Activated CD8-positive, alpha-beta memory T cell treated with anti-CD3 and anti-CD28 coated beads, Interleukin-2, amount 10 ng/mL, durations not matched to agents 7 days and 5 days (primary cell): ENCODE measurements at regions not wholly inside any gene's neighbourhood (a gene's known extent, or its start where the extent isn't known, plus 50 kb on each side); places are given as distances from the start of the nearest gene placed in this dataset.
"Not testable (repeated sequence)": the region's sequence is repeated elsewhere in the genome, so short reads cannot be mapped to it uniquely, and the experiment has no call there.

Experiments
- ATAC-seq: fragments of 150-1000 bp; cut with Tn5 transposase; one replicate; pipeline ENCODE4 v1.10.0; 2021; ENCODE audit warnings: moderate library complexity
- CTCF ChIA-PET: fragments of 350-600 bp; sonication (Branson Sonifier 250); formaldehyde crosslinking; loops from one replicate; lab custom pipeline; 2021; ENCODE audit warnings: antibody characterized with exemption; lab: Charles Lee
- DNase-seq: peaks from one replicate; pipeline ENCODE4 v3.0.0-alpha.2; 2020
- H3K27ac Mint-ChIP-seq: one replicate; pipeline ENCODE4 v1.8.0; 2021; ENCODE audit warnings: mild to moderate bottlenecking, mixed read lengths
- H3K27me3 Mint-ChIP-seq: one replicate; pipeline ENCODE4 v1.8.0; 2021; ENCODE audit warnings: mixed read lengths
- H3K36me3 Mint-ChIP-seq: one replicate; pipeline ENCODE4 v1.8.0; 2021; ENCODE audit warnings: mild to moderate bottlenecking, mixed read lengths
- H3K4me1 Mint-ChIP-seq: one replicate; pipeline ENCODE4 v1.8.0; 2021; ENCODE audit warnings: mixed read lengths
- H3K4me3 Mint-ChIP-seq: one replicate; pipeline ENCODE4 v1.8.0; 2021; ENCODE audit warnings: mild to moderate bottlenecking, moderate library complexity, mixed read lengths
- H3K9me3 Mint-ChIP-seq: one replicate; pipeline ENCODE4 v1.8.0; 2022; ENCODE audit warnings: low read depth, mixed read lengths

DNA sequence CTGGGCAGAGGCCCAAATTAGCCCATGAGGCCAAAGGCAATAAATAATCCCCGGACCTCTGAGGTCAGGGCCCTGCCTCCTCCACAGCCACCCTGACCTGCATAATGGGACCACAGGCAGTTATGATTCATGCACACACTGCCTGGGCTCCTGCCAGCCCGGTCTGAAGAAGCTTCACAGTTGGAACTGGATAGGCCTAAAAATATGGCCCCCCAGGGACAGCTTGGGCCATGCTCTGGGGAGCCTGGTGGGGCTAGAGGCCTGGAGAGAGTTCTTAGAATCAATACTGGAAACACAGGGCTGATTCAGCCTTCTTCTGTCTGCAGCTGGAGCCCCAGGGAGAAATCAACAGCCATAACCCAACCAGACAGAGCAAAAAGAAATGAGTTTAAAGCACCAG is 112.8 kb upstream of the CADM1 start:
- CTCF ChIA-PET: no interaction called here

DNA sequence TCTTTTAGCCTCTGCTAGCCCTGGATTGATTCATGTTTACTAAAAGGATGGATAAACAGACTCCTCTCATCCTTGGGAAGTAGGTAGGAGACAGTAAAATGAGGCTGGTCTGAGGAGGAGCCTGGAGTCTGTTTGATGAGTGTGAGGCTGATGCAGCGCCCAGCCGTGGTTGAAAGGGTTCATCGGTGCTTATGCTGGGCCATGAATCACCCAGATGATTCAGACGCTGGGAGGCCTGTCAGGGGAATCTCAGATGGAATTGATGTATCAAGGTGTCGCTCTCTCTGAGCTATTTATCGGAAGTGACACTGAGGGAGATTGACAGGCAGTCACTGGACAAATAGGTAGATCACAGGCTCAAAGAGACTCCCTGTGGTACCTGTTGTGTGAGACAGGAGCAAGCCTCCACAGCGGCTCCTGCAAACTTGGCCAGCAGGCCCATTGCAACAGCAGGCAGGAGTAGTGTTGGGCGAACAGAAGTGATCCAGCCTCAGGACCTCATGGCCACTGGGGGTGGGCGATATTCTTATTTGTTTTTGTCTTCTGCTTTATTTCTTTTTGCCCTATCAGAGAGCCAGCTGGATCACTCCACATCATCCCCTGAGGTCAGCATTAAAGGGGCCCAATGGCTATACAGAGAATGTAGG is 109.9 kb upstream of the CADM1 start:
- no peaks in the 10 kb centered on the region for H3K9me3 Mint-ChIP-seq
- no peaks in the 10 kb centered on the region for H3K27me3 Mint-ChIP-seq
- DNase-seq (no peak), ATAC-seq (no peak)
- CTCF ChIA-PET: no interaction called here
- no peaks in the 10 kb centered on the region for H3K36me3 Mint-ChIP-seq
- no peaks in the 10 kb centered on the region for H3K4me1 Mint-ChIP-seq
- H3K27ac Mint-ChIP-seq: no peak overlapping the region
- no peak overlapping the region for H3K4me3 Mint-ChIP-seq

More for the DNA sequence above, 112.8 kb upstream of the CADM1 start:
- no peak for ATAC-seq
- no peaks in the 10 kb centered on the region for H3K36me3 Mint-ChIP-seq
- DNase-seq: no peak
- no peaks in the 10 kb centered on the region for H3K4me1 Mint-ChIP-seq
- H3K27ac Mint-ChIP-seq: no peak overlapping the region
- H3K9me3 Mint-ChIP-seq: no peaks in the 10 kb centered on the region
- H3K4me3 Mint-ChIP-seq: no peak overlapping the region
- H3K27me3 Mint-ChIP-seq: no peaks in the 10 kb centered on the region

DNA sequence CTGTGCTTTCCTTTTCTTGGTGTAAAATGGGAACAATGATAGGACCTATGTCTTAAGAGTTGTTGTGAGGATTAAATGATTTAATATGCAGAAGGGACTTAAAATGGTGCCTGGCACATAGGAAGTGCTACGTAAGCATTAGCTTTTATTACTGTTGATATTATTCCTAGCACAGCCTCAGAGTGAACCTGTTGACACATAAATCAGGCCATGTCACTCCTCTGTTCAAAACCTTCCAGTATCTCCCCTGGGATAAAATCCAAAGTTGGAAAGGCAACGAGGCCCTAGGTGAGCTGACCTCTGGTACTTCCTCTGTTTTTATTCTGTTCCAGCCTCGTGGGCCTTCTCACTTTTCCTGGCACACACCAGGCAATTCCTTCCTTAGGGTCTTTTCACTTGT is 108.8 kb upstream of the CADM1 start:
- Mint-ChIP-seq H3K4me1 (no peaks in the 10 kb centered on the region), H3K9me3 (no peaks in the 10 kb centered on the region), H3K36me3 (no peaks in the 10 kb centered on the region), H3K27me3 (no peaks in the 10 kb centered on the region), H3K27ac (no peak overlapping the region), H3K4me3 (no peak overlapping the region)
- no peak for DNase-seq
- no peak for ATAC-seq
- CTCF ChIA-PET: no interaction called here

DNA sequence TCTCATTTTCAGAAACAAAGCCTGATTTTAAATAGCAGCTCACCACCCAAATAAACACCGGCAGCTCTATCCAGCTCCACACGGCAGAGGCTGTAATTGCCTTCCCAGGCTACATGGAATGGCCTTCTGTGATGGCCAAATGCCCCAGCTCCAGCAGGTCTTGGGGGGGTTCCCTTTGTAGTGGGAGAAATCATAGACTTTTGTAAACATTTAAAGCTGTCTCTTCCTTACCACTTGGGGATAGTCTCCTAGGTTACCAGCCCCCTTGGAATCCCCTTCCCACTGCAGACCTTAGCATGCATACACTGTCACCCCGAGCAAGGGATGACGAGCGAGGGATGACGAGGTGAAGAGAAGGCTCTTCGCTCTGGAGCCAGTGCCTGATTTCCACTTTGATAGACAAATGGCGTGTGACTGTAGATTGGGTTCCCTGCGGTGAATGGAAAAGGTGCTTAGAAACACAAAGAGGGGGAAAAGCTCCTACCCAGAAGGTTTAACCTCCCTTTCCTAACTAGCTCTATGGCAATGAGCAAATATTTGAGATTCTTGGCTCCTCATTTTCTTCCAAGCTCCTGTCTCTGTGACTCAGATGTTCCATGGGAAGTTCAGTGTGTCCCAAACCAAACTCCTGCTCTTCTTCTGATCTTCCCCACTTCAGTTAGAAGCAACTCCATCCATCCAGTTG is 108.0 kb upstream of the CADM1 start:
- CTCF ChIA-PET: no interaction called here
- Mint-ChIP-seq H3K4me3 (no peak overlapping the region), H3K36me3 (no peaks in the 10 kb centered on the region), H3K27me3 (no peaks in the 10 kb centered on the region), H3K4me1 (no peaks in the 10 kb centered on the region), H3K9me3 (no peaks in the 10 kb centered on the region), H3K27ac (no peak overlapping the region)
- ATAC-seq (no peak), DNase-seq (no peak)

DNA sequence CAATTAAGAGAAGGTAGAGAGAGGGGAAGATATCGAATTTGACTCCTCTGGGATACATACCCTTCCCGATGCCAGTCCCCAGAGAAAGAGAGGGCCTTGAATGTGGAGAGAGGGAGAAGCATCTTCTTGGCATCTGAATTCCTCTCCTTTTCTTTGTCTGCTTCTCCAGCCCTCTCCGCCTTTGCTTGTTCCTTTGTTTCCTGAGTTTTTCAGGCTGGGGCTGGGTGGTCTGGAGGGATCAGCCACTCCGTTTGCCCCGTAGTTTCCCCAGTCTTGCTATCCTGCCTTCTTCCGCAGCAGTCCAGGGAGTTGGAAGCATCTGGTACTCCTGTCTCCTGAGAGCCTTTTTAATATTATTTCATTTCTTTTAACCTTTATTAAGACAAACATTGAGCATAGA is 107.1 kb upstream of the CADM1 start:
- no peaks in the 10 kb centered on the region for H3K36me3 Mint-ChIP-seq
- no peak for ATAC-seq
- H3K4me1 Mint-ChIP-seq: no peaks in the 10 kb centered on the region
- H3K4me3 Mint-ChIP-seq: no peak overlapping the region
- H3K27me3 Mint-ChIP-seq: no peaks in the 10 kb centered on the region
- no peak overlapping the region for H3K27ac Mint-ChIP-seq
- no peak for DNase-seq
- no peaks in the 10 kb centered on the region for H3K9me3 Mint-ChIP-seq
- CTCF ChIA-PET: no interaction called here

DNA sequence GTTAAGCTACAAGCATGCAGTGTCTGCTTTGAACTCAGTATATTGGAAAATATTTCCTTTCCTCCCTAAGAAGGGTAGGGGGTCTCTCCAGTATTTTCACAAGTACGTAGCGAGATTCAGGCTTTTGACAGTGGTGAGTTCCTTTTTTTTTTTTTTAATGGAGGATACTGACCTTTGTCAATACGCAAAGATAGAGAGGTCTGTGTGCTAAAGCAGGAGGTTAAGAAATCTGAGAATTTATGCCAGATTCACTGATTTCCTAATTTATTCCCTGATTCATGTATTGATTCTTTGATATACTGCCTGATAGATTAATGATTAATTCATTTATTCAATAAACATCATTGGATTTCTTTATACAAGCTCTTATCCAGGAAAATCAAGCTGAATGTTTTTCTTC is 106.7 kb upstream of the CADM1 start:
- Mint-ChIP-seq H3K4me1 (no peaks in the 10 kb centered on the region), H3K27ac (no peak overlapping the region), H3K36me3 (no peaks in the 10 kb centered on the region), H3K4me3 (no peak overlapping the region), H3K27me3 (no peaks in the 10 kb centered on the region), H3K9me3 (no peaks in the 10 kb centered on the region)
- no peak for DNase-seq
- CTCF ChIA-PET: no interaction called here
- ATAC-seq: no peak

DNA sequence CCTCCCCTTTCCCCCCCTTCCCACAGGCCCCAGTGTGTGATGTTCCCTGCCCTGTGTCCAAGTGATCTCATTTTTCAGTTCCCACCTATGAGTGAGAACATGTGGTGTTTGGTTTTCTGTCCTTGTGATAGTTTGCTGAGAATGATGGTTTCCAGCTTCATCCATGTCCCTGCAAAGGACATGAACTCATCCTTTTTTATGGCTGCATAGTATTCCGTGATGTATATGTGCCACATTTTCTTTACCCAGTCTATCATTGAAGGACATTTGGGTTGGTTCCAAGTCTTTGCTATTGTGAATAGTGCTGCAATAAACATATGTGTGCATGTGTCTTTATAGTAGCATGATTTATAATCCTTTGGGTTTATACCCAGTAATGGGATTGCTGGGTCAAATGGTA is 106.0 kb upstream of the CADM1 start:
- CTCF ChIA-PET, H3K27ac Mint-ChIP-seq, H3K4me1 Mint-ChIP-seq, H3K36me3 Mint-ChIP-seq, H3K4me3 Mint-ChIP-seq, H3K9me3 Mint-ChIP-seq, ATAC-seq, H3K27me3 Mint-ChIP-seq, DNase-seq: not testable (repeated sequence)

DNA sequence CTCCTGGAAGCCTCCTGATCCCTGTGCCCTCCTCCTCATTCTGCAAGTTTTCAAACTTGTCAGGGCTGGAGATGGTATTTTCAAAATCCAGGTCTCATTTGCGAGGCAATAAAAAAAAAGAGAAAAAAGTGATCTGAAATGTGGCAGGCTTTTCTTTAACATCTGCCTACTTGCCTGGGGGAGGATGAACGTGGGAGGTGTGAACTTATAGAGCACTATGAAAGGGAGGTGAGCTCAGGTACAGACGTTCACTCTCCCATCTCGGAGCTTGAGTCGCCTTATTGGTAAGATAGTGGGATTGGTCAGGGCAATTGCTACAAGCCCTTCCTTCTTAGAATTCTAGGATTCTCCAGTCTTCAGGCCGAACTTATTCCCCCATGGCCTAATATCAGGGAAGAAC is 104.8 kb upstream of the CADM1 start:
- H3K27ac Mint-ChIP-seq: no peak overlapping the region
- H3K4me3 Mint-ChIP-seq: no peak overlapping the region
- H3K4me1 Mint-ChIP-seq: no peaks in the 10 kb centered on the region
- DNase-seq (no peak), ATAC-seq (no peak)
- CTCF ChIA-PET: no interaction called here
- no peaks in the 10 kb centered on the region for H3K27me3 Mint-ChIP-seq
- no peaks in the 10 kb centered on the region for H3K9me3 Mint-ChIP-seq
- H3K36me3 Mint-ChIP-seq: no peaks in the 10 kb centered on the region

DNA sequence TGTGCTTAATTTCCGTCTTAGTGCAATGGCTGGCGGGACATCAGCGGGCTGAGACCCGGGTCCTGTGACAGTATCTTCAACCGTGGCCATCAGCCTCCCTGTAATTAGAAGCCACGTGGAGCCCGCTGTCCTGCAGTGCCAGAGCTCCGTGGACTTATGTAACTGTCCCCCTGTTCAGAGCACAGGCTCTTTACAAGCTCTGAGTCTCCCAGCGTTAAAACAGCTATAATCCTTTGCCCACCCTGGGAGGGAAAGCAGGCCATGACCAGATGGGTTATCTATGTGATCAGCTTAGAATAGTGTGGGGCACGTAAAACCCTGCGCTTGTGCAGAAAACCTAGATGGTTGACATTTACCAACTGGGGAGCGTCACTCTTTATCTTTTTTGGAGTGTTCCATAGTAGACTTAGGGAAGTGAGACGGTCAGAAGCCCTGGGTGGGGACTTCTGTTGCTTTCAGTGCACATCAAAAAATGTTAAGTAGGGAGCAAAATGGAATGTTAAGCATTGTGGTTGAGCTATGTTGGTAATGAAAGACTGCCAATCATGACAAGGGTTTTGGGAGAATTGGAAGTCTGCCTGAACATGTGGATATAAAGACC is 103.5 kb upstream of the CADM1 start:
- Mint-ChIP-seq H3K27me3 (no peaks in the 10 kb centered on the region), H3K4me3 (no peak overlapping the region), H3K9me3 (no peaks in the 10 kb centered on the region), H3K4me1 (no peaks in the 10 kb centered on the region), H3K36me3 (no peaks in the 10 kb centered on the region), H3K27ac (no peak overlapping the region)
- DNase-seq (no peak), ATAC-seq (no peak)
- CTCF ChIA-PET: no interaction called here

DNA sequence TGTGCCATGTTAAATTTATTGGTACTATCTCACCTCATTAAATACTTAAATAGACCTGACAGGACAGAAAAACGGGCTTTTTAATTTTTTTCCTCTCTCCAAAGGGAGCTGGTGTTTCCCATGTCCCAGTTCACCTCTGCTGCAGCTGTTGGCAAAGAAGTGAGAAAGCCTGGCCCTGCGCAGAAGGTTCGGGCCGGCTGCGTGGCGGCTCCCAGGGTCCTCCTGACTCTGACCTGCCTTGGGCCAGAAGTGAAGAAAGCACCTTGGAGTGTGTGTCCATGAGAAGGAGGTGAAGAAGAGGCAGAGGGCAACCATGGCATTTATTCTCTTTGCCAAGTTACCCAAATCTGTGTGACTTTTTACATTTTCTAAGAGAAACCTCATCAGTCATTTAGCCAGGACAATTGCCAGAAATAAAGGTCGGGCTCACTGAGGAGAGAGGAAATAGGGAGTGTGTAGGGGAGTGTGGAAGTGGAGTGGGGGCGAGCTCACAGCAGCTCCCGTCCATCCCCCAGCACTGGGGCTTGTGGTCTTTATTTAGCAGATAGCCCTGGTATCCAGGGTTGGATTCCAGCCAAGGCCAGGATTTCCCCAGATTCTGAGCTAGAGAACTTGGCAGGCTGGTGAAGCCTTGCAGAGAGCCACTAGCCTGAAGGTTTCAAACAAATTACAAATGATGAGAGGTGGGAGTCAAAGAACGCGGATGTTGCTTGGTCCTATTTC is 102.4 kb upstream of the CADM1 start:
- Mint-ChIP-seq H3K4me1 (no peaks in the 10 kb centered on the region), H3K4me3 (no peak overlapping the region), H3K27me3 (no peaks in the 10 kb centered on the region), H3K27ac (no peak overlapping the region), H3K36me3 (no peaks in the 10 kb centered on the region), H3K9me3 (no peaks in the 10 kb centered on the region)
- DNase-seq (no peak), ATAC-seq (no peak)
- CTCF ChIA-PET: no interaction called here

DNA sequence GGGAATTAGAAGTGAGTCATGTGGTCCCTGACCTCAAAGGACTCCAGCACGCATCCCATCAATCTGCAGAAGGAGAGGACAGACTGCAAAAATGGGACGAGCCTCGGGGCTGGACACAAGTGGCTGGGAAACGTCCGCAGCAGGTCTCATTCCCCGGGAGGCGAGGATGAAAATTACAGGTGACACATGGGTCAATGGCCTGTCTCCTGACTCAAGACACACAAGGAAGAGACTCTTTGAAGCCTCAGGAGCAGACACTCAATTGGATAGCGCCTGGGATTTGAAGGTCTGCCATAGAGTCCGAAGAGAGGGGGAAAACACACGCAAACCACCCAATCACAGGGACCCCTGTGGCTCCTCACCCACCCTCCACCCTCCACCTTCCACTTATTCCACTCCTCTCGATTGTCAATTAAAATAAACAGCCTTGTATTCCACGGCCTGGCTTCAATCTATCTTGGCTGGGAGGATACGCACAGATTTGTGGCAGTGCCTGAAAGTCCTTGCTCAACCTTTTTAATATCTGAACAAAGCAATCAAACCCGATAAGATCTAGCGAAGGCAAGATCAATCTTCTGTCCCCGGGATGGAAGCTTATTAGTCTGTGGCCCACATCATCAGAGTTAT is 101.8 kb upstream of the CADM1 start:
- Mint-ChIP-seq H3K4me3 (no peak overlapping the region), H3K4me1 (no peaks in the 10 kb centered on the region), H3K9me3 (peaks cover 2% of the 10 kb centered on the region), H3K27ac (no peak overlapping the region), H3K27me3 (no peaks in the 10 kb centered on the region), H3K36me3 (no peaks in the 10 kb centered on the region)
- CTCF ChIA-PET: no interaction called here
- no peak for ATAC-seq
- no peak for DNase-seq

DNA sequence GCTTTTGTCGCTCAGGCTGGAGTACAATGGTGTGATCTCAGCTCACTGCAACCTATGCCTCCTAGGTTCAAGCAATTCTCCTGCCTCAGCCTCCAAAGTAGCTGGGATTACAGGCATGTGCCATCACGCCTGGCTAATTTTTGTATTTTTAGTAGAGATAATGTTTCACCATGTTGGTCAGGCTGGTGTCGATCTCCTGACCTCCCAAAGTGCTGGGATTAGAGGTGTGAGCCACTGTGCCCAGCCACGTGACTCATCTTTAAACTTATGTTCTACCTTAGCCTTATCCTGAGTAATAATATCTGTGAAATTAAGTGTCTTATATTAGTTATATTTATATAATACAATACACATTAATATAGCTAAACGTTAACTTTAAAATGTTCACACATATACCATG is 101.2 kb upstream of the CADM1 start:
- H3K36me3 Mint-ChIP-seq, H3K4me1 Mint-ChIP-seq, H3K9me3 Mint-ChIP-seq, CTCF ChIA-PET, H3K4me3 Mint-ChIP-seq, ATAC-seq, H3K27ac Mint-ChIP-seq, H3K27me3 Mint-ChIP-seq, DNase-seq: not testable (repeated sequence)

DNA sequence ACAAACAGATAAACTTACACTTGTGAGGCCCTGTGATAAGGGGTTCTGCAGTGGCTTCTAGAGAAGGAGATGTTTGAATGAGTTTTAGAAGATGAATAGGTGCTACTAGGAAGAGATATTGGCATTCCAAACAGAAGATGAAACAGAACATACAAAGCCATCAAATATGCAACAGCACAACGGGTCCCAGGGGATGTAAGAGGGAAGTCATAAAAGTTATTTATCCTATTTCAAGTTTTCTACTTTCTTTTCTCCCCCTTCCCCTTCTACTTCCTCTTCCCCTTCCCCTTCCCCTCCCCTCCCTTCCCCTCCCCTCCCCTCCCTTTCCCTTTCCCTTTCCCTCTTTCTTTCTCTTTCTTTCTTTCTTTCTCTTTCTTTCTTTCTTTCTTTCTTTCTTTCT is 94.9 kb upstream of the CADM1 start:
- H3K4me1 Mint-ChIP-seq: no peaks in the 10 kb centered on the region
- DNase-seq (no peak), ATAC-seq (no peak)
- peaks cover 4% of the 10 kb centered on the region for H3K9me3 Mint-ChIP-seq
- no peak overlapping the region for H3K4me3 Mint-ChIP-seq
- no peak overlapping the region for H3K27ac Mint-ChIP-seq
- CTCF ChIA-PET: no interaction called here
- H3K27me3 Mint-ChIP-seq: no peaks in the 10 kb centered on the region
- no peaks in the 10 kb centered on the region for H3K36me3 Mint-ChIP-seq
